Epithelial cell of proximal tubule (primary cell): ENCODE measurements at regions not wholly inside any gene's neighbourhood (a gene's known extent, or its start where the extent isn't known, plus 50 kb on each side); places are given as distances from the start of the nearest gene placed in this dataset.
"Not testable (repeated sequence)": the region's sequence is repeated elsewhere in the genome, so short reads cannot be mapped to it uniquely, and the experiment has no call there.

Experiments used
- DNase-seq: peaks from one replicate; pipeline ENCODE4 v3.0.0-alpha.2; 2011; ENCODE audit warnings: low read depth
- H3K4me3 ChIP-seq: 2 replicates; pipeline ENCODE4 v1.5.1; 2011; ENCODE audit warnings: low read depth, mild to moderate bottlenecking, low read length
- TF ChIP-seq, protein P1 (sequence below): conservative IDR thresholded peaks from 2 replicates; pipeline ENCODE4 v1.5.1; 2012; ENCODE audit warnings: low read depth, mild to moderate bottlenecking, low read length

- no peak overlapping the region for H3K4me3 ChIP-seq
- TF ChIP-seq, protein P1, sequence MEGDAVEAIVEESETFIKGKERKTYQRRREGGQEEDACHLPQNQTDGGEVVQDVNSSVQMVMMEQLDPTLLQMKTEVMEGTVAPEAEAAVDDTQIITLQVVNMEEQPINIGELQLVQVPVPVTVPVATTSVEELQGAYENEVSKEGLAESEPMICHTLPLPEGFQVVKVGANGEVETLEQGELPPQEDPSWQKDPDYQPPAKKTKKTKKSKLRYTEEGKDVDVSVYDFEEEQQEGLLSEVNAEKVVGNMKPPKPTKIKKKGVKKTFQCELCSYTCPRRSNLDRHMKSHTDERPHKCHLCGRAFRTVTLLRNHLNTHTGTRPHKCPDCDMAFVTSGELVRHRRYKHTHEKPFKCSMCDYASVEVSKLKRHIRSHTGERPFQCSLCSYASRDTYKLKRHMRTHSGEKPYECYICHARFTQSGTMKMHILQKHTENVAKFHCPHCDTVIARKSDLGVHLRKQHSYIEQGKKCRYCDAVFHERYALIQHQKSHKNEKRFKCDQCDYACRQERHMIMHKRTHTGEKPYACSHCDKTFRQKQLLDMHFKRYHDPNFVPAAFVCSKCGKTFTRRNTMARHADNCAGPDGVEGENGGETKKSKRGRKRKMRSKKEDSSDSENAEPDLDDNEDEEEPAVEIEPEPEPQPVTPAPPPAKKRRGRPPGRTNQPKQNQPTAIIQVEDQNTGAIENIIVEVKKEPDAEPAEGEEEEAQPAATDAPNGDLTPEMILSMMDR: no peak
- no peak for DNase-seq
Measured at GRCh38 chr2:21779786-21780185, 656.0 kb downstream of the TDRD15 start.

GRCh38 chr2:21781962-21782361, 658.2 kb downstream of the TDRD15 start:
- TF ChIP-seq, protein P1: no peak
- no peak for DNase-seq

DNA sequence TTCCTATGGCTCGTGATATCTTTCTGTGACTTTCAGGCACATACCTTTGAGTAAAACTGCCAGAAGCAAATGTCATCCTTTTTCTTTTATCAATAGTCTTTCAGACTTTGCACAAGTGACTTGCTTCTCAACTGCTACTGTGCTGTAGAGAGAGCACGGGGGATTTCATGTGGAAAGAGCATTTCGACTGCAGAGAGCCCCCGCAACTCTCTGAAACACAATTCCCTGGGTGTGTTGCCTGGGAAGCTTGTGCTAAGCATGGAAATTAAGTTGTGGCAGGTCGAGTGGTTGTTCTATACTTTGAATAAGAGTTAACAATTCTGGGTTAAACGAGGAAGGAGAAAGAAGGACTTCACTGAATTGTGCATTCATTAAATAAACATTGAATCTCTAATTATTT, 659.1 kb downstream of the TDRD15 start:
- no peak for DNase-seq
- TF ChIP-seq, protein P1: no peak
- H3K4me3 ChIP-seq: no peak overlapping the region

More at GRCh38 chr2:21781962-21782361, 658.2 kb downstream of the TDRD15 start:
- no peak overlapping the region for H3K4me3 ChIP-seq

- DNase-seq: no peak
- TF ChIP-seq, protein P1: no peak
- H3K4me3 ChIP-seq: no peak overlapping the region
Measured at GRCh38 chr2:21787941-21788340, 664.2 kb downstream of the TDRD15 start.

DNA sequence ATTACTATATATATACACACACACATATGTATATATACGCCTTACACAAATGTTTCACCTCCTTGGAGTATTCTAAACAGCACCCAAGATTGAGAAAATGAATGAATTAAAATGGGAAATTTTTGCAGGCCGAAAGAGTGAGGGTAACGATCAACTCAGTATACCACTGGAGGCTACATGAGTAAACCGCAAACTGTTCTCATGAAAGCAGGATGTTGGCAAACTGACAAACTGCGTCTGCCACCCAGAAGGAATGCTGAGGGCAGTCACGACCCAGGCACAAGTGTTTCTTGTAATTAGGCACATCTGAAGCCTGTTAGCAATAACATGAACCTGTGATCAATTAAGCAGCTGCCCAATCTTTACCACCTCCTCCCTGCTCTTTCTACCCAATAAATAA, 666.5 kb downstream of the TDRD15 start:
- not testable (repeated sequence) for H3K4me3 ChIP-seq, DNase-seq

GRCh38 chr2:21792571-21792970, 668.8 kb downstream of the TDRD15 start:
- no peak overlapping the region for H3K4me3 ChIP-seq
- TF ChIP-seq, protein P1: no peak
- no peak for DNase-seq

DNA sequence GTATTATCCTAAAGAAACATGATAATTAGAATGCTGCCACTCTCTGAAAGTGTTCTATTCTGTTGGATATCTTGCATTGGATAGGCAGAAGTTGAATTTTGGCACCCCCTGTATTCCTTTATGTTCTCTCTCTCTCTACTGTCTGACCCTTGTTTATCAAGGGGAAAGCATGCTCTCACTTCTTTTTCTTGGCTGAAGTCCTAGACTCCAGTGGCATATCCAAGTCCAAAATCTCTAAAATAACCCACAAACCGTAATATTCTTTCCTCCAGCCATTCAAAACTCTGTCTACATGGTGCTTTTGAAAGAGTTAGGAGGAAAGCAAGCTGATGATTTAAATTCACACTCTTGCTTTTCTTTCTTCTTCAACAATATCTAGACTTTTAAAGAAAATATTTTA, 669.7 kb downstream of the TDRD15 start:
- H3K4me3 ChIP-seq: no peak overlapping the region
- TF ChIP-seq, protein P1: no peak

GRCh38 chr2:21794611-21795010, 670.8 kb downstream of the TDRD15 start:
- DNase-seq: no peak
- H3K4me3 ChIP-seq: no peak overlapping the region
- TF ChIP-seq, protein P1: no peak

More for the DNA sequence above, 669.7 kb downstream of the TDRD15 start:
- no peak for DNase-seq
